Parathyroid adenoma (tissue), 2 donors: ENCODE measurements at regions not wholly inside any gene's neighbourhood (a gene's known extent, or its start where the extent isn't known, plus 50 kb on each side); places are given as distances from the start of the nearest gene placed in this dataset.

Experiments used
- H2AFZ ChIP-seq: fragments of 300-600 bp; sonication (generic); one replicate; pipeline ENCODE4 v1.7.0; 2017; ENCODE audit warnings: antibody characterized with exemption, mild to moderate bottlenecking
- H3K27ac ChIP-seq: fragments of 300-600 bp; sonication (generic); one replicate; pipeline ENCODE4 v1.7.0; 2017
- H3K27me3 ChIP-seq: fragments of 300-600 bp; sonication (generic); one replicate; pipeline ENCODE4 v1.7.0; 2017; ENCODE audit warnings: low read length; ENCODE audit not compliant: control insufficient read depth, insufficient read depth
- H3K36me3 ChIP-seq: fragments of 300-600 bp; sonication (generic); one replicate; pipeline ENCODE4 v1.7.0; 2017; ENCODE audit warnings: low read length; ENCODE audit not compliant: control insufficient read depth, insufficient read depth
- H3K4me1 ChIP-seq: fragments of 300-600 bp; sonication (generic); one replicate; pipeline ENCODE4 v1.7.0; 2017; ENCODE audit warnings: control low read depth
- H3K4me2 ChIP-seq: fragments of 300-600 bp; sonication (generic); one replicate; pipeline ENCODE4 v1.7.0; 2017; ENCODE audit warnings: low read length
- H3K4me3 ChIP-seq: fragments of 300-600 bp; sonication (generic); one replicate; pipeline ENCODE4 v1.7.0; 2017; ENCODE audit warnings: low read depth, low read length
- H3K79me2 ChIP-seq: fragments of 300-600 bp; sonication (generic); one replicate; pipeline ENCODE4 v1.7.0; 2017; ENCODE audit warnings: control low read depth
- H3K9ac ChIP-seq: fragments of 300-600 bp; sonication (generic); one replicate; pipeline ENCODE4 v1.7.0; 2017; ENCODE audit warnings: mild to moderate bottlenecking
- H3K9me3 ChIP-seq: fragments of 300-600 bp; sonication (generic); one replicate; pipeline ENCODE4 v1.7.0; 2017; ENCODE audit warnings: low read length; ENCODE audit not compliant: control insufficient read depth
- TF ChIP-seq, protein P1 (sequence below): fragments of 300-600 bp; sonication (generic); IDR thresholded peaks from one replicate; pipeline ENCODE4 v1.7.0; 2017; ENCODE audit warnings: antibody characterized with exemption, mild to moderate bottlenecking
- donor health status: primary hyperparathyroidism.

DNA sequence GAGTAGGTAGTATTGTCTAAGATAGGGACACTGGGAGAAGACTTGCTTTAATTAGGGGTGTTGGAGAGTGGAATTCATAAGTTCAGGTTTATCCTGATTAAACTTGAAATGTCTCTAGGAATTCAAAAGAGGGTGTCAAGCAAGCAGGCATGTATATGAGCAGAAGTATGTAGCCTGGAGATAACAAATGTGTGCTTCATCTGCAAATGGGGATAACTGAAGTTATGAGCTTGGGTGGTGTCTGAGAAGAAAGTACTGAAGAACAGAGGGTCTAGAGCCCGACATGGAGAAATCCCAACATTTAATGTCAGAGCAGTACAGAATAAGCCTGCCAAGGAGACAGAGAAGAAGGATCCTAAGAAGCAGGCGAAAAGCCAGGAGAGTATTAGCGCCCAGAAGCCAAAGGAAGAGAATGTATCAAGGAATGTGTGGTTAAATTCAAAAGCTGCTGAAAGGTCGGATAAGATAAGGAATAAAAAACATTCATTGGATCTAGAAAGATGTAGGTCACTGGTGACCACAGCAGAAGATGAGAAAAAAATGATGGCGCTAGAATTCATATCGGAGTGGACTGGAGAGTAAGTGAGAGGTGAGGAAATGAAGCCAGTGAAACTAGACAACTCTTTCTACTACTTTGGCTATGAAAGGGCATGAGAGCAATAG, 401.5 kb upstream of the PIK3R1 start:
- peaks cover 11% of the 10 kb centered on the region for H3K4me1 ChIP-seq
- no peak overlapping the region for H2AFZ ChIP-seq
- H3K9me3 ChIP-seq: no peaks in the 10 kb centered on the region
- no peaks in the 10 kb centered on the region for H3K79me2 ChIP-seq
- TF ChIP-seq, protein P1, sequence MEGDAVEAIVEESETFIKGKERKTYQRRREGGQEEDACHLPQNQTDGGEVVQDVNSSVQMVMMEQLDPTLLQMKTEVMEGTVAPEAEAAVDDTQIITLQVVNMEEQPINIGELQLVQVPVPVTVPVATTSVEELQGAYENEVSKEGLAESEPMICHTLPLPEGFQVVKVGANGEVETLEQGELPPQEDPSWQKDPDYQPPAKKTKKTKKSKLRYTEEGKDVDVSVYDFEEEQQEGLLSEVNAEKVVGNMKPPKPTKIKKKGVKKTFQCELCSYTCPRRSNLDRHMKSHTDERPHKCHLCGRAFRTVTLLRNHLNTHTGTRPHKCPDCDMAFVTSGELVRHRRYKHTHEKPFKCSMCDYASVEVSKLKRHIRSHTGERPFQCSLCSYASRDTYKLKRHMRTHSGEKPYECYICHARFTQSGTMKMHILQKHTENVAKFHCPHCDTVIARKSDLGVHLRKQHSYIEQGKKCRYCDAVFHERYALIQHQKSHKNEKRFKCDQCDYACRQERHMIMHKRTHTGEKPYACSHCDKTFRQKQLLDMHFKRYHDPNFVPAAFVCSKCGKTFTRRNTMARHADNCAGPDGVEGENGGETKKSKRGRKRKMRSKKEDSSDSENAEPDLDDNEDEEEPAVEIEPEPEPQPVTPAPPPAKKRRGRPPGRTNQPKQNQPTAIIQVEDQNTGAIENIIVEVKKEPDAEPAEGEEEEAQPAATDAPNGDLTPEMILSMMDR: no peak
- no peak overlapping the region for H3K4me3 ChIP-seq
- H3K27ac ChIP-seq: no peak overlapping the region
- no peaks in the 10 kb centered on the region for H3K36me3 ChIP-seq
- no peak overlapping the region for H3K4me2 ChIP-seq
- no peak overlapping the region for H3K9ac ChIP-seq
- no peaks in the 10 kb centered on the region for H3K27me3 ChIP-seq

DNA sequence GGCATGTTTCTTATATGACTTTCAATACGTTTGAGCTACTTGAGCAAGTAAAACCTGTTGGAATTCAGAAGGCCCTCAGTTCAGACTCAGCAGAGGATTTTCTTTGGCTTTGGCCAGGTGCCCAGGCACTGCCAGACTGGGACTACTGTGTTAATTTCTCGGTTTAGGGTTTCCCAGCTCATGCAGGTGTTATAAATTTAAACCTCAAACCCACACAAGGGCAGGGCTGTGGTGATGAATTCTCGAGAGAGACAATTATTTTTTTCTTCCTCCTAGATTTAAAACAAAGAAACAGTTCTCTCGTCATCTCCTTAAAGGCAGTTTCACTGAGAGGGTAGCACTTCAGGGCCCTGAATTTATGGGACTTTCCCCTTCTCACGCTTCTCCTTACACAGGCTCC, 406.0 kb upstream of the PIK3R1 start:
- peaks cover 14% of the 10 kb centered on the region for H3K4me1 ChIP-seq
- H3K9ac ChIP-seq: no peak overlapping the region
- H3K4me3 ChIP-seq: no peak overlapping the region
- H3K4me2 ChIP-seq: no peak overlapping the region
- peak overlapping the region; percentile 17 for H2AFZ ChIP-seq
- no peaks in the 10 kb centered on the region for H3K27me3 ChIP-seq
- no peak overlapping the region for H3K27ac ChIP-seq
- TF ChIP-seq, protein P1: no peak
- no peaks in the 10 kb centered on the region for H3K79me2 ChIP-seq
- no peaks in the 10 kb centered on the region for H3K36me3 ChIP-seq
- no peaks in the 10 kb centered on the region for H3K9me3 ChIP-seq

DNA sequence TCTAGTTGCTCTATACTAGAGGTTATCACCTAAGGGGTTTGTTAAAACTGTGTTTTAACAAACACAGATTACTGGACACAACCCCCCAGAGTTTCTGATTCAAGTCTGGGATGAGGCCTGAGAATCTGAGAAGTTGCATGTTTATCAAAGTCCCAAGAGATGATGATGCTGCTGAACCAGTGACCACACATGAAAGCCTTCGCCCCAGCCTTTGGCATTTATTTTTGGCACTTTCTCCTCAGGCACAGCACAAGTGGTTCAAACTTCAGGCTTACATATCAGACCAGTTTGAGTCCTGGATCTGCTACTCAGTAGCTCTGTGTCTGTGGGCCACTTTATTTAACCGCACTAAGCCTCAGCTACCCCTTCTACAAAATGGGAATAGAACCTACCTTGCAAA, 407.2 kb upstream of the PIK3R1 start:
- Histone ChIP-seq H3K9ac (no peak overlapping the region), H3K4me2 (no peak overlapping the region), H3K79me2 (no peaks in the 10 kb centered on the region), H3K36me3 (no peaks in the 10 kb centered on the region), H3K4me1 (peaks cover 14% of the 10 kb centered on the region), H3K27ac (no peak overlapping the region), H3K9me3 (no peaks in the 10 kb centered on the region), H3K27me3 (no peaks in the 10 kb centered on the region), H3K4me3 (no peak overlapping the region), H2AFZ (no peak overlapping the region)
- TF ChIP-seq, protein P1: no peak

DNA sequence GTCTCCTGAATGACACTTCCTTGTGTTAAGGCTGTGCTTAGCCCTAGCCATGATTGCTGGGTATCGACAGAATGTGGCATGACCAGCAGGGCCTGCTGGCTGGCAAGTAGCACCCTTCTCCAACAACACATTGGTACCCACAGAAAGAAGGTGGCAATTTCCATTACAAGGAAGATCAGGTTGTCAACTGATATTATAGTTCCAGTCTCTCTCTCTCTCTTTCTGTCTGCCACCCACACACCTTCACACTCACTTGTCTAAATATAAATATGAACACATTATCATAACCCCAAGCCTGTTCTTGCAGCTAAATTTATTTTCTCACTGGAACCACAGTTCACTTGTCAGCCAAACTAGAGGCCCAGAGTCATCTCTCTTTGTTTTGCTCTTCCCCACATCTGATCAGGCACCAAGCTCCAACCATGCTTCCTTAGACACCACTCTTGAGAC, 408.1 kb upstream of the PIK3R1 start:
- Histone ChIP-seq H3K4me1 (peaks cover 14% of the 10 kb centered on the region), H3K27me3 (no peaks in the 10 kb centered on the region), H3K36me3 (no peaks in the 10 kb centered on the region), H3K79me2 (no peaks in the 10 kb centered on the region), H3K4me2 (no peak overlapping the region), H2AFZ (peak overlapping the region; percentile 1), H3K9me3 (no peaks in the 10 kb centered on the region), H3K4me3 (no peak overlapping the region), H3K27ac (no peak overlapping the region), H3K9ac (no peak overlapping the region)
- TF ChIP-seq, protein P1: no peak
